ENCODE measurements at regions not wholly inside any gene's neighbourhood (a gene's known extent, or its start where the extent isn't known, plus 50 kb on each side); places are given as distances from the start of the nearest gene placed in this dataset.

DNA sequence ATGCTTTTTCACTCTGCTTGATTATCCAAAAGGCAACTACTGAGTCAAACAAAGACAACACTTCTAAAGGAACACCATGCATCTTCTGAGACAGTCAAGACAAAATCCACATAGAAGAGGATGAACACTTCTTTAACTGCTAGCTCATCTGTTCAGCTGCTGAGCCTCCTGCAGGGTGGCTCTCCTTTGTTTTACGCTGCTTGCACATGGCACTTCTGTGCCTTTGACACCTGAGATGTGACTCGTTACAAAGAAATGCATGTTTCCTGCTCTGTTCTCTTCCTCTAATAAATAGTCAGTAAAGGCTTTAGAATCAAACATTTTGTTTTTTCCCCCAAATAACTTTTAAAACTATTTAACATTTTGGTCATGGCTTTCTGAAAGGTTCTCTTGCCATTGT lies 1129.4 kb downstream of the TDRD15 start:
- TF ChIP-seq POLR2AphosphoS5 (IDR thresholded peaks at IDR 0.05; ENCODE audit: borderline replicate concordance, low read depth, low read length) (no peak), EZH2 (IDR thresholded peaks at IDR 0.05) (no peak)

Measured in SK-N-MC (cell line).